ENCODE measurements at regions not wholly inside any gene's neighbourhood (a gene's known extent, or its start where the extent isn't known, plus 50 kb on each side); places are given as distances from the start of the nearest gene placed in this dataset.

- Histone ChIP-seq H3K27me3 (replicated peaks; ENCODE audit: insufficient read depth) (no peaks in the 10 kb centered on the region), H3K4me1 (replicated peaks) (peaks cover 5% of the 10 kb centered on the region), H3K27ac (no peak overlapping the region), H3K4me3 (no peak overlapping the region), H3K9me3 (no peaks in the 10 kb centered on the region), H3K36me3 (no peaks in the 10 kb centered on the region)
- peak; percentile 28 for DNase-seq (ENCODE audit: low spot score)
- TF ChIP-seq POLR2AphosphoS5 (IDR thresholded peaks at IDR 0.05) = peak; percentile 26
- no peak for TF ChIP-seq POLR2A (IDR thresholded peaks at IDR 0.05)
- intact Hi-C loops (cut with DNase I) = no loop called here
- 30% methylated on average over 7 of the region's 7 CpGs for WGBS
Observed at GRCh38 chr3:197372047-197372661, 73.7 kb upstream of the DLG1 start.

GRCh38 chr3:197371591-197372046, 73.2 kb upstream of the DLG1 start:
- WGBS = 22% methylated on average over 1 of the region's 1 CpG
- Histone ChIP-seq H3K4me3 (no peak overlapping the region), H3K36me3 (no peaks in the 10 kb centered on the region), H3K9me3 (no peaks in the 10 kb centered on the region), H3K27me3 (replicated peaks; ENCODE audit: insufficient read depth) (no peaks in the 10 kb centered on the region), H3K4me1 (replicated peaks) (peaks cover 5% of the 10 kb centered on the region), H3K27ac (no peak overlapping the region)
- TF ChIP-seq, protein P1, sequence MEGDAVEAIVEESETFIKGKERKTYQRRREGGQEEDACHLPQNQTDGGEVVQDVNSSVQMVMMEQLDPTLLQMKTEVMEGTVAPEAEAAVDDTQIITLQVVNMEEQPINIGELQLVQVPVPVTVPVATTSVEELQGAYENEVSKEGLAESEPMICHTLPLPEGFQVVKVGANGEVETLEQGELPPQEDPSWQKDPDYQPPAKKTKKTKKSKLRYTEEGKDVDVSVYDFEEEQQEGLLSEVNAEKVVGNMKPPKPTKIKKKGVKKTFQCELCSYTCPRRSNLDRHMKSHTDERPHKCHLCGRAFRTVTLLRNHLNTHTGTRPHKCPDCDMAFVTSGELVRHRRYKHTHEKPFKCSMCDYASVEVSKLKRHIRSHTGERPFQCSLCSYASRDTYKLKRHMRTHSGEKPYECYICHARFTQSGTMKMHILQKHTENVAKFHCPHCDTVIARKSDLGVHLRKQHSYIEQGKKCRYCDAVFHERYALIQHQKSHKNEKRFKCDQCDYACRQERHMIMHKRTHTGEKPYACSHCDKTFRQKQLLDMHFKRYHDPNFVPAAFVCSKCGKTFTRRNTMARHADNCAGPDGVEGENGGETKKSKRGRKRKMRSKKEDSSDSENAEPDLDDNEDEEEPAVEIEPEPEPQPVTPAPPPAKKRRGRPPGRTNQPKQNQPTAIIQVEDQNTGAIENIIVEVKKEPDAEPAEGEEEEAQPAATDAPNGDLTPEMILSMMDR (IDR thresholded peaks at IDR 0.05) = no peak
- no peak for TF ChIP-seq POLR2AphosphoS5 (IDR thresholded peaks at IDR 0.05)
- no peak for TF ChIP-seq POLR2A (IDR thresholded peaks at IDR 0.05)
- DNase-seq (ENCODE audit: low spot score) = no peak
- intact Hi-C loops (cut with DNase I) = no loop called here

DNA sequence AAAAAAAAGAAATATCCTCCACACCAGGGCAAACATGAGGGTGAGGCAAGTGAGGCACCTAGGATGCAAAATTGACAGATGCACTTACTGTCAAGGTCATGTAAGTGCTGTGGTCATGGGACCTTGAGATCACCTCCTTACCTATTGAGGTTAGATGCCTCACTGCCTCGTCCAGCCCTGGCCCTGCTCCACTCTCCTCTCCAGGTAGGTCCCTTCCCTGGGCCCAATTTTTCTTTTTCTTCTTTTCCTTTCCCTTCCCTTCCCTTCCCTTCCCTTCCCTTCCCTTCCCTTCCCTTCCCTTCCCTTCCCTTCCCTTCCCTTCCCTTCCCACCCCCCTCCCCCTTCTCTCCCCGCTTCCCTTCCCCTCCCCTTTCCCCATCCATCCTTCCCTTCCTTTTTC, 71.1 kb upstream of the DLG1 start:
- no peak for TF ChIP-seq POLR2A (IDR thresholded peaks at IDR 0.05)
- no peak for TF ChIP-seq POLR2AphosphoS5 (IDR thresholded peaks at IDR 0.05)
- TF ChIP-seq, protein P1 (IDR thresholded peaks at IDR 0.05) = no peak
- no peaks in the 10 kb centered on the region for H3K9me3 ChIP-seq
- no peaks in the 10 kb centered on the region for H3K27me3 ChIP-seq (replicated peaks; ENCODE audit: insufficient read depth)
- H3K4me3 ChIP-seq = no peak overlapping the region
- no peak overlapping the region for H3K27ac ChIP-seq
- 97% methylated on average over 2 of the region's 2 CpGs for WGBS
- DNase-seq (ENCODE audit: low spot score) = no peak
- no peaks in the 10 kb centered on the region for H3K36me3 ChIP-seq
- intact Hi-C loops (cut with DNase I) = no loop called here
- peaks cover 5% of the 10 kb centered on the region for H3K4me1 ChIP-seq (replicated peaks)

GRCh38 chr3:197368821-197369220, 70.4 kb upstream of the DLG1 start:
- Histone ChIP-seq H3K27me3 (replicated peaks; ENCODE audit: insufficient read depth) (no peaks in the 10 kb centered on the region), H3K27ac (no peak overlapping the region), H3K4me3 (no peak overlapping the region), H3K4me1 (replicated peaks) (peaks cover 5% of the 10 kb centered on the region), H3K36me3 (no peaks in the 10 kb centered on the region), H3K9me3 (no peaks in the 10 kb centered on the region)
- no peak for TF ChIP-seq POLR2A (IDR thresholded peaks at IDR 0.05)
- TF ChIP-seq POLR2AphosphoS5 (IDR thresholded peaks at IDR 0.05) = no peak
- TF ChIP-seq, protein P1 (IDR thresholded peaks at IDR 0.05) = no peak
- intact Hi-C loops (cut with DNase I) = no loop called here
- no peak for DNase-seq (ENCODE audit: low spot score)
- 80% methylated on average over 4 of the region's 4 CpGs for WGBS

GRCh38 chr3:197368330-197368729, 69.9 kb upstream of the DLG1 start:
- no peaks in the 10 kb centered on the region for H3K9me3 ChIP-seq
- DNase-seq (ENCODE audit: low spot score) = no peak
- no peaks in the 10 kb centered on the region for H3K27me3 ChIP-seq (replicated peaks; ENCODE audit: insufficient read depth)
- peaks cover 5% of the 10 kb centered on the region for H3K4me1 ChIP-seq (replicated peaks)
- 78% methylated on average over 4 of the region's 4 CpGs for WGBS
- no peak overlapping the region for H3K27ac ChIP-seq
- intact Hi-C loops (cut with DNase I) = no loop called here
- no peak for TF ChIP-seq POLR2A (IDR thresholded peaks at IDR 0.05)
- TF ChIP-seq, protein P1 (IDR thresholded peaks at IDR 0.05) = no peak
- TF ChIP-seq POLR2AphosphoS5 (IDR thresholded peaks at IDR 0.05) = no peak
- no peaks in the 10 kb centered on the region for H3K36me3 ChIP-seq
- no peak overlapping the region for H3K4me3 ChIP-seq
